Posterior vena cava (tissue), 2 donors: ENCODE measurements at regions not wholly inside any gene's neighbourhood (a gene's known extent, or its start where the extent isn't known, plus 50 kb on each side); places are given as distances from the start of the nearest gene placed in this dataset.

ENCODE experiments used
- DNase-seq: peaks from one replicate; pipeline ENCODE4 v3.0.0-alpha.2; 2020; ENCODE audit warnings: low spot score
- intact Hi-C, 2 donors: fragments of 100-400 bp; cut with DNase I; formaldehyde crosslinking; loops; one replicate each; pipeline versions ENCODE4 v1.14.1 to v1.14.2; 2022 to 2023
- donor health status: DM: yes; HTN: yes; CAD: no.
- donor health status: DM: yes; HTN: yes; CAD: no.

- intact Hi-C loops: no loop called here
- DNase-seq: no peak
These were observed 191.5 kb downstream of the ZBBX start for GRCh38 chr3:167188592-167188991.

- intact Hi-C loops: no loop called here
- DNase-seq: no peak
These were observed 192.9 kb downstream of the ZBBX start for GRCh38 chr3:167187221-167187620.

GRCh38 chr3:167184511-167184910 is 195.6 kb downstream of the ZBBX start:
- intact Hi-C loops: no loop called here
- DNase-seq: no peak

- intact Hi-C loops: no loop called here
- no peak for DNase-seq
These were observed 207.7 kb downstream of the ZBBX start for GRCh38 chr3:167172377-167172776.

- intact Hi-C loops: no loop called here
These were observed 212.6 kb downstream of the ZBBX start for GRCh38 chr3:167167491-167167890.

GRCh38 chr3:167166594-167167253 is 213.4 kb downstream of the ZBBX start:
- intact Hi-C loops: no loop called here
- no peak for DNase-seq

More at GRCh38 chr3:167167491-167167890, 212.6 kb downstream of the ZBBX start:
- DNase-seq: no peak

GRCh38 chr3:167166012-167166411 is 214.1 kb downstream of the ZBBX start:
- intact Hi-C loops: no loop called here
- DNase-seq: no peak

GRCh38 chr3:167163580-167163979 is 216.5 kb downstream of the ZBBX start:
- intact Hi-C loops: no loop called here
- no peak for DNase-seq

GRCh38 chr3:167162083-167162482 is 218.0 kb downstream of the ZBBX start:
- intact Hi-C loops: no loop called here
- no peak for DNase-seq

GRCh38 chr3:167160781-167161180 is 219.3 kb downstream of the ZBBX start:
- intact Hi-C loops: no loop called here
- DNase-seq: no peak

- no peak for DNase-seq
- intact Hi-C loops: no loop called here
These were observed 228.5 kb downstream of the ZBBX start for GRCh38 chr3:167151636-167152035.

GRCh38 chr3:167148136-167148535 is 232.0 kb downstream of the ZBBX start:
- intact Hi-C loops: no loop called here
- DNase-seq: no peak

GRCh38 chr3:167146911-167147310 is 233.2 kb downstream of the ZBBX start:
- no peak for DNase-seq
- intact Hi-C loops: no loop called here

- intact Hi-C loops: no loop called here
- no peak for DNase-seq
These were observed 254.3 kb downstream of the ZBBX start for GRCh38 chr3:167125612-167126407.

- no peak for DNase-seq
- intact Hi-C loops: no loop called here
These were observed 259.3 kb downstream of the ZBBX start for GRCh38 chr3:167120828-167121227.

- DNase-seq: peak; percentile 71
- intact Hi-C loops: no loop called here
These were observed 263.8 kb downstream of the ZBBX start for GRCh38 chr3:167116120-167116922.

- peak; percentile 49 for DNase-seq
- intact Hi-C loops: no loop called here
These were observed 264.7 kb downstream of the ZBBX start for GRCh38 chr3:167115331-167115934.

GRCh38 chr3:167114619-167115018 is 265.5 kb downstream of the ZBBX start:
- intact Hi-C loops: no loop called here
- DNase-seq: peak; percentile 58

GRCh38 chr3:167113035-167113830 is 266.9 kb downstream of the ZBBX start:
- intact Hi-C loops: no loop called here
- DNase-seq: peak; percentile 34
